HT1080 (cell line): ENCODE measurements at regions not wholly inside any gene's neighbourhood (a gene's known extent, or its start where the extent isn't known, plus 50 kb on each side); places are given as distances from the start of the nearest gene placed in this dataset. TPM values are rescaled to one million over a fixed set of nuclear protein-coding genes. Genes with fewer than 3 reads are reported as not detected.

Experiments used
- small RNA-seq: library from RNA; depleted of rRNA; stranded (forward); fragments of <200 nt; gene quantifications from one replicate; pipeline ENCODE3, GENCODE V24; 2014

Small RNA genes lying in the stretch of these regions (small RNA-seq; reads per million reads assigned to genes)
- gene RNU6-1323P, result not detected
